IPS DF 6.9 (cell line): ENCODE measurements at regions not wholly inside any gene's neighbourhood (a gene's known extent, or its start where the extent isn't known, plus 50 kb on each side); places are given as distances from the start of the nearest gene placed in this dataset.

Experiments used
- DNase-seq: peaks from one replicate; pipeline ENCODE4 v3.0.0-alpha.2; 2013; ENCODE audit warnings: low read depth, low spot score
- H3K27ac ChIP-seq: one replicate; pipeline ENCODE4 v1.5.1; 2013; ENCODE audit warnings: low read length, control low read depth
- H3K27me3 ChIP-seq: 2 replicates; pipeline ENCODE4 v1.6.1; 2013; ENCODE audit warnings: mild to moderate bottlenecking, low read length; ENCODE audit not compliant: control insufficient read depth, insufficient read depth
- H3K36me3 ChIP-seq: 2 replicates; pipeline ENCODE4 v1.6.1; 2013; ENCODE audit warnings: low read length; ENCODE audit not compliant: control insufficient read depth, insufficient read depth
- H3K4me1 ChIP-seq: 2 replicates; pipeline ENCODE4 v1.6.1; 2013; ENCODE audit warnings: low read length; ENCODE audit not compliant: control insufficient read depth, insufficient read depth
- H3K4me3 ChIP-seq: 2 replicates; pipeline ENCODE4 v1.5.1; 2013; ENCODE audit warnings: mild to moderate bottlenecking, low read length
- H3K9me3 ChIP-seq: 2 replicates; pipeline ENCODE4 v1.6.1; 2013; ENCODE audit warnings: low read length, inconsistent platforms; ENCODE audit not compliant: control insufficient read depth, insufficient read depth
- WGBS: extraction: QIAGEN DNeasy Blood & Tissue Kit; methylation state at CpG from one replicate; pipeline ENCODE4 v1.1.7; 2013; ENCODE audit warnings: mixed read lengths, missing lambda C conversion rate; ENCODE audit not compliant: insufficient read length, insufficient coverage; 5-methylcytosine and 5-hydroxymethylcytosine counted together

GRCh38 chr1:181153634-181153961 is 65.1 kb downstream of the IER5 start:
- Histone ChIP-seq H3K27ac (no peak overlapping the region), H3K4me3 (no peak overlapping the region), H3K27me3 (no peaks in the 10 kb centered on the region), H3K36me3 (no peaks in the 10 kb centered on the region), H3K4me1 (peaks cover 2% of the 10 kb centered on the region; the same call in 1 of the 2 replicates), H3K9me3 (no peaks in the 10 kb centered on the region)
- WGBS = no CpG with 5 or more reads among the region's 2 CpGs
- DNase-seq = no peak

- H3K27ac ChIP-seq = no peak overlapping the region
- no peaks in the 10 kb centered on the region for H3K9me3 ChIP-seq
- peaks cover 2% of the 10 kb centered on the region; the same call in 1 of the 2 replicates for H3K4me1 ChIP-seq
- H3K27me3 ChIP-seq = no peaks in the 10 kb centered on the region
- WGBS = no CpG with 5 or more reads among the region's 2 CpGs
- no peaks in the 10 kb centered on the region for H3K36me3 ChIP-seq
- no peak for DNase-seq
- H3K4me3 ChIP-seq = no peak overlapping the region
These were observed 66.8 kb downstream of the IER5 start for GRCh38 chr1:181155339-181155738.

GRCh38 chr1:181159451-181160140 is 71.1 kb downstream of the IER5 start:
- no CpG with 5 or more reads among the region's 10 CpGs for WGBS
- no peak for DNase-seq
- H3K27ac ChIP-seq = no peak overlapping the region
- H3K4me3 ChIP-seq = no peak overlapping the region
- no peaks in the 10 kb centered on the region for H3K9me3 ChIP-seq
- H3K4me1 ChIP-seq = no peaks in the 10 kb centered on the region
- H3K36me3 ChIP-seq = no peaks in the 10 kb centered on the region
- H3K27me3 ChIP-seq = no peaks in the 10 kb centered on the region

- no peak overlapping the region for H3K4me3 ChIP-seq
These were observed 71.8 kb downstream of the IER5 start for GRCh38 chr1:181160322-181160721.

GRCh38 chr1:181160998-181161870 is 72.7 kb downstream of the IER5 start:
- no peak for DNase-seq
- no CpG with 5 or more reads among the region's 15 CpGs for WGBS
- Histone ChIP-seq H3K27ac (no peak overlapping the region), H3K9me3 (no peaks in the 10 kb centered on the region), H3K36me3 (no peaks in the 10 kb centered on the region), H3K27me3 (no peaks in the 10 kb centered on the region), H3K4me1 (0 out of 2 replicates have a peak, but pooled peaks cover under 1% of the 10 kb centered on the region), H3K4me3 (no peak overlapping the region)

More at GRCh38 chr1:181160322-181160721, 71.8 kb downstream of the IER5 start:
- no CpG with 5 or more reads among the region's 3 CpGs for WGBS
- Histone ChIP-seq H3K4me1 (no peaks in the 10 kb centered on the region), H3K36me3 (no peaks in the 10 kb centered on the region), H3K27ac (no peak overlapping the region), H3K27me3 (no peaks in the 10 kb centered on the region), H3K9me3 (no peaks in the 10 kb centered on the region)
- no peak for DNase-seq

- H3K9me3 ChIP-seq = no peaks in the 10 kb centered on the region
- H3K27ac ChIP-seq = no peak overlapping the region
- H3K27me3 ChIP-seq = no peaks in the 10 kb centered on the region
- H3K4me3 ChIP-seq = no peak overlapping the region
- H3K4me1 ChIP-seq = 0 out of 2 replicates have a peak, but pooled peaks cover 1% of the 10 kb centered on the region
- DNase-seq = no peak
- no peaks in the 10 kb centered on the region for H3K36me3 ChIP-seq
These were observed 75.2 kb downstream of the IER5 start for GRCh38 chr1:181163662-181164061.

GRCh38 chr1:181166377-181167196 is 78.1 kb downstream of the IER5 start:
- no peak overlapping the region for H3K27ac ChIP-seq
- no peaks in the 10 kb centered on the region for H3K27me3 ChIP-seq
- DNase-seq = no peak
- H3K4me3 ChIP-seq = no peak overlapping the region
- H3K36me3 ChIP-seq = no peaks in the 10 kb centered on the region
- H3K4me1 ChIP-seq = 0 out of 2 replicates have a peak, but pooled peaks cover 1% of the 10 kb centered on the region
- no peaks in the 10 kb centered on the region for H3K9me3 ChIP-seq
- WGBS = no CpG with 5 or more reads among the region's 14 CpGs

GRCh38 chr1:181169281-181169865 is 80.9 kb downstream of the IER5 start:
- no peak for DNase-seq
- WGBS = no CpG with 5 or more reads among the region's 8 CpGs
- Histone ChIP-seq H3K27ac (no peak overlapping the region), H3K9me3 (no peaks in the 10 kb centered on the region), H3K4me1 (0 out of 2 replicates have a peak, but pooled peaks cover 1% of the 10 kb centered on the region), H3K36me3 (no peaks in the 10 kb centered on the region), H3K27me3 (no peaks in the 10 kb centered on the region), H3K4me3 (no peak overlapping the region)

GRCh38 chr1:181170194-181170593 is 81.7 kb downstream of the IER5 start:
- no peak for DNase-seq
- Histone ChIP-seq H3K36me3 (no peaks in the 10 kb centered on the region), H3K4me3 (no peak overlapping the region), H3K27ac (no peak overlapping the region), H3K27me3 (no peaks in the 10 kb centered on the region), H3K9me3 (no peaks in the 10 kb centered on the region), H3K4me1 (peaks cover 1% of the 10 kb centered on the region; the same call in 1 of the 2 replicates)
- WGBS = no CpG with 5 or more reads among the region's 3 CpGs

- no peak for DNase-seq
These were observed 83.6 kb downstream of the IER5 start for GRCh38 chr1:181172082-181172481.

More at GRCh38 chr1:181172082-181172481, 83.6 kb downstream of the IER5 start:
- Histone ChIP-seq H3K27ac (no peak overlapping the region), H3K36me3 (no peaks in the 10 kb centered on the region), H3K4me3 (no peak overlapping the region), H3K9me3 (no peaks in the 10 kb centered on the region), H3K4me1 (no peaks in the 10 kb centered on the region; the same call in 1 of the 2 replicates), H3K27me3 (no peaks in the 10 kb centered on the region)
- WGBS = no CpG with 5 or more reads among the region's 1 CpG
